ENCODE measurements at regions not wholly inside any gene's neighbourhood (a gene's known extent, or its start where the extent isn't known, plus 50 kb on each side); places are given as distances from the start of the nearest gene placed in this dataset.

- CTCF ChIA-PET: interaction anchor here (0.6 kb wide), 1 partner anchor 751 kb away, joined by 3 read pairs; no protein-coding TSS in a partner anchor
- intact Hi-C loops (cut with micrococcal nuclease; ENCODE audit: unreplicated experiment): no loop called here
- ATAC-seq (no peak), DNase-seq (ENCODE audit: low read depth, low spot score) (no peak)
- no peaks in the 10 kb centered on the region for H3K9me3 ChIP-seq (ENCODE audit: control insufficient read depth, insufficient read depth, low read depth, low read length)
- POLR2A ChIA-PET: no interaction called here
- no peaks in the 10 kb centered on the region for H3K27me3 ChIP-seq (ENCODE audit: control insufficient read depth, insufficient read depth, low read length)
- in situ Hi-C loops (cut with HindIII; ENCODE audit: low pct_unique_long_range_greater_than_20kb, low sequenced_read_pairs): no loop called here
- H3K4me3 ChIP-seq (ENCODE audit: low read depth in 2 of 2, low read length in 2 of 2): no peak overlapping the region
- no peaks in the 10 kb centered on the region for H3K4me1 ChIP-seq (ENCODE audit: control insufficient read depth, insufficient read depth, low read length)
- TF ChIP-seq POLR2AphosphoS5 (IDR thresholded peaks at IDR 0.05; ENCODE audit: low read depth, low read length) (no peak), CTCF (IDR thresholded peaks at IDR 0.05) (no peak), REST (IDR thresholded peaks at IDR 0.05; ENCODE audit: insufficient read depth in 1 of 2, low read depth in 2 of 2, low read length in 1 of 2) (no peak), SIN3A (IDR thresholded peaks at IDR 0.05; ENCODE audit: borderline replicate concordance, insufficient read depth, low read depth, low read length) (no peak), TCF7L2 (IDR thresholded peaks at IDR 0.05; ENCODE audit: low read depth, low read length) (no peak)
- H3K27ac ChIP-seq (ENCODE audit: low read length): no peak overlapping the region
- H3K36me3 ChIP-seq (ENCODE audit: control insufficient read depth, insufficient read depth, low read length): no peaks in the 10 kb centered on the region
- BruUV-seq (replicated peaks): no TSS peak
Measured at GRCh38 chr1:104699433-104699832, 949.7 kb downstream of the AMY1C start.

GRCh38 chr1:104702731-104703130 is 953.0 kb downstream of the AMY1C start:
- in situ Hi-C loops (cut with HindIII; ENCODE audit: low pct_unique_long_range_greater_than_20kb, low sequenced_read_pairs): no loop called here
- no peak for DNase-seq (ENCODE audit: low read depth, low spot score)
- CTCF ChIA-PET: no interaction called here

More at GRCh38 chr1:104702731-104703130, 953.0 kb downstream of the AMY1C start:
- no peaks in the 10 kb centered on the region for H3K27me3 ChIP-seq (ENCODE audit: control insufficient read depth, insufficient read depth, low read length)
- no TSS peak for BruUV-seq (replicated peaks)
- no peaks in the 10 kb centered on the region for H3K9me3 ChIP-seq (ENCODE audit: control insufficient read depth, insufficient read depth, low read depth, low read length)
- POLR2A ChIA-PET: no interaction called here
- no peak overlapping the region for H3K4me3 ChIP-seq (ENCODE audit: low read depth in 2 of 2, low read length in 2 of 2)
- no peaks in the 10 kb centered on the region for H3K36me3 ChIP-seq (ENCODE audit: control insufficient read depth, insufficient read depth, low read length)
- no peak for TF ChIP-seq TCF7L2 (IDR thresholded peaks at IDR 0.05; ENCODE audit: low read depth, low read length)
- no peak for TF ChIP-seq REST (IDR thresholded peaks at IDR 0.05; ENCODE audit: insufficient read depth in 1 of 2, low read depth in 2 of 2, low read length in 1 of 2)
- TF ChIP-seq CTCF (IDR thresholded peaks at IDR 0.05): no peak
- no peak for TF ChIP-seq SIN3A (IDR thresholded peaks at IDR 0.05; ENCODE audit: borderline replicate concordance, insufficient read depth, low read depth, low read length)
- no peak for TF ChIP-seq POLR2AphosphoS5 (IDR thresholded peaks at IDR 0.05; ENCODE audit: low read depth, low read length)
- H3K4me1 ChIP-seq (ENCODE audit: control insufficient read depth, insufficient read depth, low read length): no peaks in the 10 kb centered on the region
- no peak for ATAC-seq
- H3K27ac ChIP-seq (ENCODE audit: low read length): no peak overlapping the region
- intact Hi-C loops (cut with micrococcal nuclease; ENCODE audit: unreplicated experiment): no loop called here

Measured in Panc1 (cell line).